DND-41 (cell line): ENCODE measurements at regions not wholly inside any gene's neighbourhood (a gene's known extent, or its start where the extent isn't known, plus 50 kb on each side); places are given as distances from the start of the nearest gene placed in this dataset.

Experiments used
- CTCF ChIP-seq: IDR thresholded peaks from 2 replicates; pipeline ENCODE4 v1.5.1; 2012; ENCODE audit warnings: borderline replicate concordance, low read length, moderate library complexity, mild to moderate bottlenecking; ENCODE audit not compliant: poor library complexity, severe bottlenecking; ENCODE audit errors: extremely low read depth
- EZH2 ChIP-seq: IDR thresholded peaks from 3 replicates; pipeline ENCODE4 v1.6.1; 2012; ENCODE audit warnings: borderline replicate concordance, low read depth, mild to moderate bottlenecking, moderate library complexity, low read length, inconsistent platforms; ENCODE audit not compliant: severe bottlenecking

DNA sequence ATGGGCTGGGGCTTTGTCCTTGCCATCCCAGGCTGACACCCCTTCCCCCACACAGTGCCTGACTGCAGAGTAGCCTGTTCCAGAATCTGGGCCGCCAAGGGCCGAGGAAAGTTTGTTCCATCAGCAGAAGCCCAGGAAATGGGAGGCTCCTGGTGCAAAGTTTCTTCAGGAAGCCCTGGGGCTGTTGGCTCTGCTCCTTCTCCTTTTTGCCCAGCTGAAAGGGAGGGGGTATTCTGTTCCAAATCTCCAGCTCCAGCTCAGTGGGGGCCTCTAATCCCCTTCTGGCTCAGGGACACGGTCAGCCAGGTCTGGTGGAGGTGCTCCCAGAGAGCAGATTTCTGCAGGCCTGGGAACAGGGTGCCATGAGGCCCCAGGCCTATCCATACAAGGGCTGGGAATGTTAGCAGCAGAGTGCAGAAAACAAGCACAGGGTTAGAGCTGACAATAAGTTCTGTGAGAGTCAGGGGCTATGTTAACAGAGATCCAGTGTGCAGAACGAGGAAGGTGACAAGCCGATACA lies 399.5 kb downstream of the RPS24 start:
- TF ChIP-seq CTCF = no peak
- TF ChIP-seq EZH2 = no peak
